ENCODE measurements at regions not wholly inside any gene's neighbourhood (a gene's known extent, or its start where the extent isn't known, plus 50 kb on each side); places are given as distances from the start of the nearest gene placed in this dataset.

GRCh38 chr2:118309946-118310680 lies 221.8 kb downstream of the INSIG2 start:
- WGBS, 4 donors = 2 to 5% (median 2%) methylated on average over 52 to 56 of the region's 56 CpGs
- peak in 2 of 7 donors; percentile 11 to 17 for DNase-seq
- intact Hi-C loops (cut with DNase I) = no loop called here

GRCh38 chr2:118309257-118309945 lies 221.1 kb downstream of the INSIG2 start:
- 58 to 67% (median 64%) methylated on average over 16 of the region's 16 CpGs for WGBS, 4 donors
- H3K36me3 ChIP-seq (replicated peaks in 1 of 2) = no peaks in the 10 kb centered on the region
- intact Hi-C loops (cut with DNase I) = no loop called here
- H3K9me3 ChIP-seq (replicated peaks in 1 of 3) = no peaks in the 10 kb centered on the region
- TF ChIP-seq CTCF (IDR thresholded peaks at IDR 0.05) = no peak
- no peak for TF ChIP-seq POLR2A (IDR thresholded peaks at IDR 0.05)
- H3K27ac ChIP-seq = peak overlapping the region in 1 of 5 donors; percentile 1
- no peaks in the 10 kb centered on the region for H3K4me1 ChIP-seq (replicated peaks in 1 of 2)
- DNase-seq = no peak
- peak overlapping the region in 1 of 4 donors; percentile 64 for H3K4me3 ChIP-seq
- H3K27me3 ChIP-seq = peaks cover 19% of the 10 kb centered on the region

More at GRCh38 chr2:118309946-118310680, 221.8 kb downstream of the INSIG2 start:
- Histone ChIP-seq H3K36me3 (replicated peaks in 1 of 2) (no peaks in the 10 kb centered on the region), H3K27me3 (peaks cover 19% of the 10 kb centered on the region), H3K27ac (peak overlapping the region in 1 of 5 donors; percentile 1), H3K9me3 (replicated peaks in 1 of 3) (no peaks in the 10 kb centered on the region), H3K4me1 (replicated peaks in 1 of 2) (no peaks in the 10 kb centered on the region), H3K4me3 (peak overlapping the region in 2 of 4 donors; percentile 10 to 64)
- no peak for TF ChIP-seq CTCF (IDR thresholded peaks at IDR 0.05)

GRCh38 chr2:118307864-118308263 lies 219.6 kb downstream of the INSIG2 start:
- H3K27ac ChIP-seq = no peak overlapping the region
- no peaks in the 10 kb centered on the region for H3K9me3 ChIP-seq (replicated peaks in 1 of 3)
- WGBS, 4 donors = 45 to 80% (median 63%) methylated on average over 2 of the region's 2 CpGs
- DNase-seq = no peak
- intact Hi-C loops (cut with DNase I) = no loop called here
- H3K27me3 ChIP-seq = peaks cover 19% of the 10 kb centered on the region
- H3K36me3 ChIP-seq (replicated peaks in 1 of 2) = no peaks in the 10 kb centered on the region
- H3K4me1 ChIP-seq (replicated peaks in 1 of 2) = no peaks in the 10 kb centered on the region
- H3K4me3 ChIP-seq = no peak overlapping the region
- TF ChIP-seq POLR2A (IDR thresholded peaks at IDR 0.05) = no peak
- TF ChIP-seq CTCF (IDR thresholded peaks at IDR 0.05) = no peak

- Histone ChIP-seq H3K27ac (no peak overlapping the region), H3K36me3 (replicated peaks in 1 of 2) (no peaks in the 10 kb centered on the region), H3K4me1 (replicated peaks in 1 of 2) (no peaks in the 10 kb centered on the region), H3K27me3 (peaks cover 5% of the 10 kb centered on the region), H3K9me3 (replicated peaks in 1 of 3) (no peaks in the 10 kb centered on the region), H3K4me3 (no peak overlapping the region)
- no peak for DNase-seq
- no peak for TF ChIP-seq CTCF (IDR thresholded peaks at IDR 0.05)
- no peak for TF ChIP-seq POLR2A (IDR thresholded peaks at IDR 0.05)
- intact Hi-C loops (cut with DNase I) = no loop called here
These were observed 213.0 kb downstream of the INSIG2 start for GRCh38 chr2:118301248-118301647.

Measured in adrenal gland (tissue), 9 donors.